ENCODE measurements at regions not wholly inside any gene's neighbourhood (a gene's known extent, or its start where the extent isn't known, plus 50 kb on each side); places are given as distances from the start of the nearest gene placed in this dataset.
"Not testable (repeated sequence)": the region's sequence is repeated elsewhere in the genome, so short reads cannot be mapped to it uniquely, and the experiment has no call there.

- DNase-seq (ENCODE audit: low spot score), result no peak
These were observed 532.0 kb upstream of the FSHR start for GRCh38 chr2:49686291-49686690.

- DNase-seq (ENCODE audit: low spot score), result no peak
These were observed 522.9 kb upstream of the FSHR start for GRCh38 chr2:49677227-49677626.

GRCh38 chr2:49664827-49665226 is 510.5 kb upstream of the FSHR start:
- DNase-seq (ENCODE audit: low spot score), result no peak

GRCh38 chr2:49661809-49662208 is 507.5 kb upstream of the FSHR start:
- DNase-seq (ENCODE audit: low spot score), result no peak

GRCh38 chr2:49656853-49657252 is 502.5 kb upstream of the FSHR start:
- DNase-seq (ENCODE audit: low spot score), result no peak

- DNase-seq (ENCODE audit: low spot score), result no peak
These were observed 488.8 kb upstream of the FSHR start for GRCh38 chr2:49643149-49643548.

- no peak for DNase-seq (ENCODE audit: low spot score)
These were observed 486.3 kb upstream of the FSHR start for GRCh38 chr2:49640630-49641029.

GRCh38 chr2:49621016-49621415 is 466.7 kb upstream of the FSHR start:
- no peak for DNase-seq (ENCODE audit: low spot score)

- no peak for DNase-seq (ENCODE audit: low spot score)
These were observed 465.5 kb upstream of the FSHR start for GRCh38 chr2:49619804-49620203.

GRCh38 chr2:49618491-49618890 is 464.2 kb upstream of the FSHR start:
- DNase-seq (ENCODE audit: low spot score), result no peak

- no peak for DNase-seq (ENCODE audit: low spot score)
These were observed 462.5 kb upstream of the FSHR start for GRCh38 chr2:49616800-49617199.

GRCh38 chr2:49611796-49612195 is 457.5 kb upstream of the FSHR start:
- not testable (repeated sequence) for DNase-seq (ENCODE audit: low spot score)

- no peak for DNase-seq (ENCODE audit: low spot score)
These were observed 446.2 kb upstream of the FSHR start for GRCh38 chr2:49600524-49600923.

- DNase-seq (ENCODE audit: low spot score), result no peak
These were observed 443.9 kb upstream of the FSHR start for GRCh38 chr2:49598231-49598630.

GRCh38 chr2:49585921-49586320 is 431.6 kb upstream of the FSHR start:
- DNase-seq (ENCODE audit: low spot score), result no peak

GRCh38 chr2:49582946-49583345 is 428.6 kb upstream of the FSHR start:
- DNase-seq (ENCODE audit: low spot score), result no peak

GRCh38 chr2:49577041-49577440 is 422.7 kb upstream of the FSHR start:
- no peak for DNase-seq (ENCODE audit: low spot score)

- no peak for DNase-seq (ENCODE audit: low spot score)
These were observed 414.9 kb upstream of the FSHR start for GRCh38 chr2:49569176-49569575.

- no peak for DNase-seq (ENCODE audit: low spot score)
These were observed 413.7 kb upstream of the FSHR start for GRCh38 chr2:49567811-49568600.

- DNase-seq (ENCODE audit: low spot score), result no peak
These were observed 412.7 kb upstream of the FSHR start for GRCh38 chr2:49567021-49567420.

GRCh38 chr2:49553658-49554057 is 399.3 kb upstream of the FSHR start:
- no peak for DNase-seq (ENCODE audit: low spot score)

GRCh38 chr2:49532702-49533101 is 378.4 kb upstream of the FSHR start:
- no peak for DNase-seq (ENCODE audit: low spot score)

GRCh38 chr2:49515996-49516782 is 361.9 kb upstream of the FSHR start:
- DNase-seq (ENCODE audit: low spot score), result no peak

GRCh38 chr2:49514201-49514600 is 359.9 kb upstream of the FSHR start:
- no peak for DNase-seq (ENCODE audit: low spot score)
